Type B pancreatic cell (in vitro differentiated cells): ENCODE measurements at regions not wholly inside any gene's neighbourhood (a gene's known extent, or its start where the extent isn't known, plus 50 kb on each side); places are given as distances from the start of the nearest gene placed in this dataset.

Source experiments
- DNase-seq: peaks from one replicate; pipeline ENCODE4 v3.0.0; 2021; ENCODE audit warnings: mixed read lengths; ENCODE audit not compliant: unreplicated experiment; ENCODE audit errors: extremely low spot score
- H3K27ac Mint-ChIP-seq: 2 replicates; pipeline ENCODE4 v1.8.0; 2021; ENCODE audit warnings: mild to moderate bottlenecking, mixed read lengths
- H3K27me3 Mint-ChIP-seq: 2 replicates; pipeline ENCODE4 v1.8.0; 2021; ENCODE audit warnings: mixed read lengths
- H3K36me3 Mint-ChIP-seq: 2 replicates; pipeline ENCODE4 v1.8.0; 2021; ENCODE audit warnings: mixed read lengths
- H3K4me1 Mint-ChIP-seq: one replicate; pipeline ENCODE4 v1.8.0; 2021; ENCODE audit warnings: mixed read lengths; ENCODE audit not compliant: unreplicated experiment
- H3K4me3 Mint-ChIP-seq: 2 replicates; pipeline ENCODE4 v1.8.0; 2021; ENCODE audit warnings: mild to moderate bottlenecking, mixed read lengths
- H3K9me3 Mint-ChIP-seq: 2 replicates; pipeline ENCODE4 v1.8.0; 2021; ENCODE audit warnings: mixed read lengths
- TF ChIP-seq, protein P1 (sequence below): fragments of 200-600 bp; sonication (generic); conservative IDR thresholded peaks from 2 replicates; pipeline ENCODE4 v1.5.0; 2021; ENCODE audit warnings: antibody characterized with exemption, mild to moderate bottlenecking

DNA sequence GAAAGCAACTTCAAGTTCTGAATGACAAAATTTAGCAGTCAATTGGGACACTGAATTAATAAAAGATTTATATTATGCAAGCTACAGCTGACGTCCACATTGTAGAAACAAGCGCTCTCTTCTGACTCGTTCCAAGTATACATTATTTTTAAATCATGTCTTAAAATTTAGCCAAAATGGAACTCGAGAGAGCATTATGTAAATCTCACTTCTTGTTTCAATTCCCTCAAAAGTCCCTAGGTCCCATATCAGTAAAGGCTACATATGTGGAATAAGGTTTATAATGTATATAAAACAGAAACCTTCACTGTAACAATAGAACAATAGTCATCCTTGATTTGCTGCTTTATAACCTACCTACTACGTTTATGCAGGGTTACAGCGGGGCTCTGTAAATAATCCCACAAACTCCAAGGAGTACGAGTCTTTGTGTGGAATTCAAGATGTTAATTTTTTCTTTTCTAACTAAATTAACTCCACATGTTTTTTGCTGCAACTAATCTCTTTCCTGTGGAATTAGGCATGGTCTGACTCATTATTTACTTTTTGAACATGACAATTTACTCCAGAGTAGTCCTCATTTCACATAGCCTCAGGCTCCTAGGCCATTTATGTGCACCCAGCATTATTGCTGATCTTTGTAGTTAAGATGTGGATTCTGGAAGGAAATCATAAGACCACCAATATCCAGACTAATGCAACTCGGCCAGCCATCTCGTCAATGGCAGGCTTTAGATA, 785.1 kb downstream of the LTN1 start:
- no peak overlapping the region for H3K4me3 Mint-ChIP-seq
- TF ChIP-seq, protein P1, sequence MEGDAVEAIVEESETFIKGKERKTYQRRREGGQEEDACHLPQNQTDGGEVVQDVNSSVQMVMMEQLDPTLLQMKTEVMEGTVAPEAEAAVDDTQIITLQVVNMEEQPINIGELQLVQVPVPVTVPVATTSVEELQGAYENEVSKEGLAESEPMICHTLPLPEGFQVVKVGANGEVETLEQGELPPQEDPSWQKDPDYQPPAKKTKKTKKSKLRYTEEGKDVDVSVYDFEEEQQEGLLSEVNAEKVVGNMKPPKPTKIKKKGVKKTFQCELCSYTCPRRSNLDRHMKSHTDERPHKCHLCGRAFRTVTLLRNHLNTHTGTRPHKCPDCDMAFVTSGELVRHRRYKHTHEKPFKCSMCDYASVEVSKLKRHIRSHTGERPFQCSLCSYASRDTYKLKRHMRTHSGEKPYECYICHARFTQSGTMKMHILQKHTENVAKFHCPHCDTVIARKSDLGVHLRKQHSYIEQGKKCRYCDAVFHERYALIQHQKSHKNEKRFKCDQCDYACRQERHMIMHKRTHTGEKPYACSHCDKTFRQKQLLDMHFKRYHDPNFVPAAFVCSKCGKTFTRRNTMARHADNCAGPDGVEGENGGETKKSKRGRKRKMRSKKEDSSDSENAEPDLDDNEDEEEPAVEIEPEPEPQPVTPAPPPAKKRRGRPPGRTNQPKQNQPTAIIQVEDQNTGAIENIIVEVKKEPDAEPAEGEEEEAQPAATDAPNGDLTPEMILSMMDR, result no peak
- H3K4me1 Mint-ChIP-seq, result peaks cover 11% of the 10 kb centered on the region
- no peaks in the 10 kb centered on the region for H3K36me3 Mint-ChIP-seq
- H3K27me3 Mint-ChIP-seq, result no peaks in the 10 kb centered on the region
- H3K9me3 Mint-ChIP-seq, result peaks cover 9% of the 10 kb centered on the region
- no peak for DNase-seq
- no peak overlapping the region for H3K27ac Mint-ChIP-seq

GRCh38 chr21:28200726-28201125, 792.0 kb downstream of the LTN1 start:
- peaks cover 4% of the 10 kb centered on the region for H3K36me3 Mint-ChIP-seq
- H3K4me1 Mint-ChIP-seq, result no peaks in the 10 kb centered on the region
- no peaks in the 10 kb centered on the region for H3K27me3 Mint-ChIP-seq
- no peak overlapping the region for H3K27ac Mint-ChIP-seq
- DNase-seq, result no peak
- peaks cover 11% of the 10 kb centered on the region for H3K9me3 Mint-ChIP-seq
- H3K4me3 Mint-ChIP-seq, result no peak overlapping the region
- TF ChIP-seq, protein P1, result no peak

DNA sequence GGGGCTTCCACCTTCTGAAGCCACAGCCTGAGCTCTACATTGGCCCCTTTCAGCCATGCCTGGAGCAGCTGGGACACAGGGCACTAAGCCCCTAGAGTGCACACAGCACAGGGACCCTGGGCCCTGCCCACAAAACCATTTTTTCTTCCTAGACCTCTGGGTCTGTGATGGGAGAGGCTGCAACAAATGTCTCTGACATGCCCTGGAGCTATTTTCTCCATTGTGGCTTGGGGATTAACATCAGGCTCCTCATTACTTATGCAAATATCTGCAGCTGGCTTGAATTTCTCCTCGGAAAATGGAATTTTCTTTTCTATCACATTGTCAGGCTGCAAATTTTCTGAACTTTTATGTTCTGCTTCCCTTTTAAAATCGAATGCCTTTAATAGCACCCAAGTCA, 795.7 kb downstream of the LTN1 start:
- H3K36me3 Mint-ChIP-seq, result peaks cover 8% of the 10 kb centered on the region
- no peak overlapping the region for H3K4me3 Mint-ChIP-seq
- H3K27me3 Mint-ChIP-seq, result no peaks in the 10 kb centered on the region
- TF ChIP-seq, protein P1, result no peak
- DNase-seq, result no peak
- H3K27ac Mint-ChIP-seq, result no peak overlapping the region
- H3K9me3 Mint-ChIP-seq, result peaks cover 23% of the 10 kb centered on the region
- H3K4me1 Mint-ChIP-seq, result no peaks in the 10 kb centered on the region

- H3K4me3 Mint-ChIP-seq, result no peak overlapping the region
- H3K27ac Mint-ChIP-seq, result no peak overlapping the region
- TF ChIP-seq, protein P1, result no peak
- H3K27me3 Mint-ChIP-seq, result no peaks in the 10 kb centered on the region
- no peaks in the 10 kb centered on the region for H3K4me1 Mint-ChIP-seq
- H3K9me3 Mint-ChIP-seq, result peaks cover 28% of the 10 kb centered on the region
- H3K36me3 Mint-ChIP-seq, result peaks cover 8% of the 10 kb centered on the region
- DNase-seq, result no peak
Measured at GRCh38 chr21:28193189-28193588, 799.5 kb downstream of the LTN1 start.

DNA sequence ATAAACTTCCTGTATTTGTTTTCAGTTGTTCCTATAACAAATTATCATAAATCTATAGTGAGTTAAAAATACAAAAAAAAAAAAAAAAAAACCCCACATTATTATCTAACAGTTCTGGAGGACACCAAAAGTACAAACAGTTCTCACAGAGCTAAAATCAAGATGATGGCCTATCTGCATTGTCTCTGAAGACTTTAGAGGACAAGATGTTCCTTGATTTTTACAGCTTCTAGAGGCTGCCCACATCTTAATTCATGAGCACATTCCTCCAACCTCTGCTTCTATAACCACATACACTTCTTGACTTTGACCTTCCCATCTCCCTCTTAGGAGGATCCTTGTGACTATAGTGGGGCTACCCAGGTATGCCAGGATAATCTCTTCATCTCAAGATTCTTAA, 806.1 kb downstream of the LTN1 start:
- no peaks in the 10 kb centered on the region for H3K27me3 Mint-ChIP-seq

More for the DNA sequence above, 806.1 kb downstream of the LTN1 start:
- no peaks in the 10 kb centered on the region for H3K4me1 Mint-ChIP-seq
- no peak for DNase-seq
- H3K9me3 Mint-ChIP-seq, result peaks cover 18% of the 10 kb centered on the region
- H3K36me3 Mint-ChIP-seq, result no peaks in the 10 kb centered on the region
- TF ChIP-seq, protein P1, result no peak
- no peak overlapping the region for H3K4me3 Mint-ChIP-seq
- no peak overlapping the region for H3K27ac Mint-ChIP-seq
